ENCODE measurements at regions not wholly inside any gene's neighbourhood (a gene's known extent, or its start where the extent isn't known, plus 50 kb on each side); places are given as distances from the start of the nearest gene placed in this dataset.

- TF ChIP-seq POLR2A (IDR thresholded peaks at IDR 0.05; ENCODE audit: low read length) (no peak), GATA1 (IDR thresholded peaks at IDR 0.05; ENCODE audit: low read depth, low read length) (no peak)
These were observed 887.3 kb upstream of the TENM4 start for GRCh38 chr11:80327956-80328614.
